ENCODE measurements at regions not wholly inside any gene's neighbourhood (a gene's known extent, or its start where the extent isn't known, plus 50 kb on each side); places are given as distances from the start of the nearest gene placed in this dataset.
"Not testable (repeated sequence)": the region's sequence is repeated elsewhere in the genome, so short reads cannot be mapped to it uniquely, and the experiment has no call there.

GRCh38 chr11:127789927-127790326 is 789.4 kb upstream of the KIRREL3 start:
- Mint-ChIP-seq H3K4me3 (ENCODE audit: unreplicated experiment) (no peak overlapping the region), H3K27me3 (ENCODE audit: unreplicated experiment) (no peaks in the 10 kb centered on the region), H3K27ac (ENCODE audit: unreplicated experiment) (no peak overlapping the region), H3K4me1 (ENCODE audit: unreplicated experiment) (no peaks in the 10 kb centered on the region), H3K36me3 (ENCODE audit: low read depth, unreplicated experiment) (no peaks in the 10 kb centered on the region), H3K9me3 (ENCODE audit: unreplicated experiment) (no peaks in the 10 kb centered on the region)
- DNase-seq (ENCODE audit: low spot score): peak; percentile 59
- TF ChIP-seq, protein P1, sequence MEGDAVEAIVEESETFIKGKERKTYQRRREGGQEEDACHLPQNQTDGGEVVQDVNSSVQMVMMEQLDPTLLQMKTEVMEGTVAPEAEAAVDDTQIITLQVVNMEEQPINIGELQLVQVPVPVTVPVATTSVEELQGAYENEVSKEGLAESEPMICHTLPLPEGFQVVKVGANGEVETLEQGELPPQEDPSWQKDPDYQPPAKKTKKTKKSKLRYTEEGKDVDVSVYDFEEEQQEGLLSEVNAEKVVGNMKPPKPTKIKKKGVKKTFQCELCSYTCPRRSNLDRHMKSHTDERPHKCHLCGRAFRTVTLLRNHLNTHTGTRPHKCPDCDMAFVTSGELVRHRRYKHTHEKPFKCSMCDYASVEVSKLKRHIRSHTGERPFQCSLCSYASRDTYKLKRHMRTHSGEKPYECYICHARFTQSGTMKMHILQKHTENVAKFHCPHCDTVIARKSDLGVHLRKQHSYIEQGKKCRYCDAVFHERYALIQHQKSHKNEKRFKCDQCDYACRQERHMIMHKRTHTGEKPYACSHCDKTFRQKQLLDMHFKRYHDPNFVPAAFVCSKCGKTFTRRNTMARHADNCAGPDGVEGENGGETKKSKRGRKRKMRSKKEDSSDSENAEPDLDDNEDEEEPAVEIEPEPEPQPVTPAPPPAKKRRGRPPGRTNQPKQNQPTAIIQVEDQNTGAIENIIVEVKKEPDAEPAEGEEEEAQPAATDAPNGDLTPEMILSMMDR (IDR thresholded peaks at IDR 0.05; ENCODE audit: unreplicated experiment): peak; percentile 58

- not testable (repeated sequence) for DNase-seq (ENCODE audit: low spot score); H3K4me3 Mint-ChIP-seq (ENCODE audit: unreplicated experiment); H3K36me3 Mint-ChIP-seq (ENCODE audit: low read depth, unreplicated experiment); H3K4me1 Mint-ChIP-seq (ENCODE audit: unreplicated experiment); H3K27ac Mint-ChIP-seq (ENCODE audit: unreplicated experiment); H3K27me3 Mint-ChIP-seq (ENCODE audit: unreplicated experiment); H3K9me3 Mint-ChIP-seq (ENCODE audit: unreplicated experiment)
These were observed 772.4 kb upstream of the KIRREL3 start for GRCh38 chr11:127772938-127773337.

- not testable (repeated sequence) for H3K4me3 Mint-ChIP-seq (ENCODE audit: unreplicated experiment); H3K36me3 Mint-ChIP-seq (ENCODE audit: low read depth, unreplicated experiment); H3K27ac Mint-ChIP-seq (ENCODE audit: unreplicated experiment); DNase-seq (ENCODE audit: low spot score); H3K27me3 Mint-ChIP-seq (ENCODE audit: unreplicated experiment); H3K4me1 Mint-ChIP-seq (ENCODE audit: unreplicated experiment); H3K9me3 Mint-ChIP-seq (ENCODE audit: unreplicated experiment)
These were observed 768.4 kb upstream of the KIRREL3 start for GRCh38 chr11:127768931-127769330.

DNA sequence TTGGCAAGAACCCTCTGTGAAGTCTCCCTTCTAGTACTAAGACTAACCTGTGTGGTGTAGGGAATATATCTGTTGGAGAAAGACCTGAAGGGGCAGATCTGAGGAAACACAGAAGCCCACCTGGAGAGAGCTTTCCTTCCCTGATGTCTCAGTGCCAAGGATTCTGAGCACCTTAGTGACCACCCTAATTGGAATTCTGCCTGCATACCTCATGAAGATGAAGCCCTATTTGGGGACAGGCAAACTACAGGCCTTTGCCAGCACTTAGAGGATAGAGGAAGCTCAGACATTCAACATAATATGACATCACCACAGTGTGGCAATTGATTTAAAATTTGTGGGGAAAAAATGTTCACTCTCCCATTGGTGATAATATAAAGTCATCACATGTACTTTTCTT is 766.2 kb upstream of the KIRREL3 start:
- no peak for DNase-seq (ENCODE audit: low spot score)
- no peaks in the 10 kb centered on the region for H3K4me1 Mint-ChIP-seq (ENCODE audit: unreplicated experiment)
- TF ChIP-seq, protein P1 (IDR thresholded peaks at IDR 0.05; ENCODE audit: unreplicated experiment): no peak
- H3K27ac Mint-ChIP-seq (ENCODE audit: unreplicated experiment): no peak overlapping the region
- no peak overlapping the region for H3K4me3 Mint-ChIP-seq (ENCODE audit: unreplicated experiment)
- no peaks in the 10 kb centered on the region for H3K27me3 Mint-ChIP-seq (ENCODE audit: unreplicated experiment)
- H3K36me3 Mint-ChIP-seq (ENCODE audit: low read depth, unreplicated experiment): no peaks in the 10 kb centered on the region
- no peaks in the 10 kb centered on the region for H3K9me3 Mint-ChIP-seq (ENCODE audit: unreplicated experiment)

- Mint-ChIP-seq H3K27ac (ENCODE audit: unreplicated experiment) (no peak overlapping the region), H3K36me3 (ENCODE audit: low read depth, unreplicated experiment) (no peaks in the 10 kb centered on the region), H3K4me3 (ENCODE audit: unreplicated experiment) (no peak overlapping the region), H3K4me1 (ENCODE audit: unreplicated experiment) (peaks cover 11% of the 10 kb centered on the region), H3K9me3 (ENCODE audit: unreplicated experiment) (no peaks in the 10 kb centered on the region), H3K27me3 (ENCODE audit: unreplicated experiment) (no peaks in the 10 kb centered on the region)
- DNase-seq (ENCODE audit: low spot score): no peak
- TF ChIP-seq, protein P1 (IDR thresholded peaks at IDR 0.05; ENCODE audit: unreplicated experiment): no peak
These were observed 738.3 kb upstream of the KIRREL3 start for GRCh38 chr11:127738771-127739286.

DNA sequence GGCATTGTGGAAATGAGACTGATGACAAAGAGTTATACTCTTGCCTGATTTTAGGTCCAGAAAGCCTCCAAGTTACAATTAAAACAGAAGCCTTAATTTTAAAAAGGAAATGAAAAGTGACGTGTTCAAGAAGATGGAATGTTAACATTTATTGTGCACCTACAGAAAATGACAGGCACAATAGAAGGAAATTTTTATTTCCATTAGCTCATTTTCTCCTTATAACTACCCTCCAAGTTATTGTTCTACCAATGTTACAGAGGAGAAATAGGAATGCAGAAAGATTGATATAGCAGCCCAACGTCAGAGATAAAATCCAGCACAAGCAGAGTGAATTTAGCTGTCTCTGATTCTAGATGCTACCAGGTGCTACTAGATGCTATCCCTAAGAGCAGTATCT is 736.9 kb upstream of the KIRREL3 start:
- Mint-ChIP-seq H3K36me3 (ENCODE audit: low read depth, unreplicated experiment) (no peaks in the 10 kb centered on the region), H3K27ac (ENCODE audit: unreplicated experiment) (no peak overlapping the region), H3K4me1 (ENCODE audit: unreplicated experiment) (peaks cover 22% of the 10 kb centered on the region), H3K4me3 (ENCODE audit: unreplicated experiment) (no peak overlapping the region), H3K27me3 (ENCODE audit: unreplicated experiment) (no peaks in the 10 kb centered on the region), H3K9me3 (ENCODE audit: unreplicated experiment) (no peaks in the 10 kb centered on the region)
- TF ChIP-seq, protein P1 (IDR thresholded peaks at IDR 0.05; ENCODE audit: unreplicated experiment): no peak
- no peak for DNase-seq (ENCODE audit: low spot score)
